B cell (primary cell): ENCODE measurements at regions not wholly inside any gene's neighbourhood (a gene's known extent, or its start where the extent isn't known, plus 50 kb on each side); places are given as distances from the start of the nearest gene placed in this dataset.

Experiments used
- ATAC-seq: fragments of 200-7000 bp; cut with Tn5 transposase; one replicate; pipeline ENCODE4 v1.10.0; 2021; ENCODE audit warnings: low read depth, mild to moderate bottlenecking, moderate number of reproducible peaks, moderate library complexity
- CTCF ChIA-PET: fragments of 350-600 bp; sonication (Branson Sonifier 250); formaldehyde crosslinking; loops from one replicate; lab custom pipeline; 2021; ENCODE audit warnings: antibody characterized with exemption, inconsistent platforms; lab: Charles Lee
- POLR2A ChIA-PET: fragments of 350-600 bp; sonication (Branson Sonifier 250); formaldehyde crosslinking; loops from one replicate; lab custom pipeline; 2021; ENCODE audit warnings: antibody characterized with exemption; lab: Charles Lee
- DNase-seq: peaks from one replicate; pipeline ENCODE4 v3.0.0; 2013
- H2AFZ ChIP-seq: 2 replicates; pipeline ENCODE4 v1.6.1; 2012; ENCODE audit warnings: mild to moderate bottlenecking, low read depth, low read length; ENCODE audit not compliant: insufficient read depth, poor library complexity, severe bottlenecking
- H3K27ac ChIP-seq, 2 donors: 1 replicate in 1 of 2; 2 replicates in 1 of 2; pipeline ENCODE4 v1.5.1; 2012 to 2013; ENCODE audit warnings: low read length in 2 of 2, mild to moderate bottlenecking in 2 of 2, moderate library complexity in 1 of 2
- H3K27me3 ChIP-seq, 4 experiments: fragments of 200-600 bp in 1 of 4; sonication (generic) in 1 of 4; replicated peaks in 1 of 4; 1 replicate in 2 of 4; 2 replicates in 2 of 4; pipeline versions ENCODE4 v1.6.1 to v1.7.0; 2013 to 2016; ENCODE audit warnings: low read length in 3 of 4, mild to moderate bottlenecking in 2 of 4, mixed read lengths in 1 of 4, moderate library complexity in 1 of 4; ENCODE audit not compliant: insufficient read depth in 4 of 4, control insufficient read depth in 3 of 4; ENCODE audit errors: control extremely low read depth in 1 of 4
- H3K36me3 ChIP-seq, 2 experiments: replicated peaks in 1 of 2; 1 replicate in 1 of 2; 2 replicates in 1 of 2; pipeline versions ENCODE4 v1.6.1 to v1.7.1; 2013; ENCODE audit warnings: low read length in 1 of 2; ENCODE audit not compliant: insufficient read depth in 2 of 2, control insufficient read depth in 1 of 2; ENCODE audit errors: control extremely low read depth in 1 of 2, extremely low read depth in 1 of 2
- H3K4me1 ChIP-seq, 2 donors: fragments of 200-600 bp in 1 of 2; sonication (generic) in 1 of 2; 1 replicate in 1 of 2; 2 replicates in 1 of 2; pipeline versions ENCODE4 v1.5.1 to v1.6.1; 2013 to 2017; ENCODE audit warnings: low read length in 2 of 2; ENCODE audit not compliant: control insufficient read depth in 2 of 2, insufficient read depth in 2 of 2
- H3K4me2 ChIP-seq: replicated peaks from 2 replicates; pipeline ENCODE3; 2012; ENCODE audit warnings: mild to moderate bottlenecking, low read depth, low read length; ENCODE audit not compliant: poor library complexity, severe bottlenecking
- H3K4me3 ChIP-seq, 5 experiments: fragments of 200-600 bp in 1 of 5; sonication (generic) in 1 of 5; 1 replicate in 3 of 5; 2 replicates in 2 of 5; pipeline versions ENCODE4 v1.5.1 to v1.7.0; 2011 to 2016; ENCODE audit warnings: low read length in 4 of 5, mild to moderate bottlenecking in 4 of 5, low read depth in 2 of 5, control low read depth in 1 of 5, moderate library complexity in 1 of 5; ENCODE audit not compliant: insufficient read depth in 1 of 5; ENCODE audit errors: control extremely low read depth in 1 of 5, extremely low read depth in 1 of 5
- H3K79me2 ChIP-seq: fragments of 200-600 bp; sonication (generic); one replicate; pipeline ENCODE4 v1.6.0; 2016; ENCODE audit warnings: low read length; ENCODE audit not compliant: control insufficient read depth, insufficient read depth
- H3K9ac ChIP-seq: fragments of 200-600 bp; sonication (generic); 2 replicates; pipeline ENCODE4 v1.6.1; 2017; ENCODE audit warnings: mild to moderate bottlenecking, low read length, moderate library complexity
- H3K9me3 ChIP-seq, 3 donors: one replicate each; pipeline versions ENCODE4 v1.6.1 to v1.7.1; 2013; ENCODE audit warnings: low read length in 2 of 3; ENCODE audit not compliant: control insufficient read depth in 2 of 3, insufficient read depth in 1 of 3; ENCODE audit errors: control extremely low read depth in 1 of 3
- H4K20me1 ChIP-seq: 2 replicates; pipeline ENCODE4 v1.6.0; 2012; ENCODE audit warnings: mild to moderate bottlenecking, low read length; ENCODE audit not compliant: insufficient read depth, control insufficient read depth, poor library complexity, severe bottlenecking
- H3K27ac Mint-ChIP-seq: one replicate; pipeline ENCODE4 v1.8.0; 2021; ENCODE audit warnings: mixed read lengths
- H3K27me3 Mint-ChIP-seq: one replicate; pipeline ENCODE4 v1.8.0; 2021; ENCODE audit warnings: mixed read lengths
- H3K4me1 Mint-ChIP-seq: one replicate; pipeline ENCODE4 v1.8.0; 2021; ENCODE audit warnings: mixed read lengths
- H3K4me3 Mint-ChIP-seq: one replicate; pipeline ENCODE4 v1.8.0; 2021; ENCODE audit warnings: mixed read lengths
- H3K9me3 Mint-ChIP-seq: one replicate; pipeline ENCODE4 v1.8.0; 2022; ENCODE audit warnings: mixed read lengths; ENCODE audit not compliant: insufficient read depth
- EZH2 ChIP-seq: IDR thresholded peaks from 2 replicates; pipeline ENCODE4 v1.6.1; 2012; ENCODE audit warnings: borderline replicate concordance, low read depth, mild to moderate bottlenecking, moderate library complexity, low read length; ENCODE audit not compliant: insufficient read depth, poor library complexity, severe bottlenecking
- WGBS: methylation state at CpG from one replicate; pipeline ENCODE4 v1.1.5; 2013; ENCODE audit warnings: missing lambda C conversion rate; ENCODE audit not compliant: insufficient coverage; 5-methylcytosine and 5-hydroxymethylcytosine counted together
- intact Hi-C: fragments of 100-400 bp; cut with micrococcal nuclease; formaldehyde crosslinking; loops from one replicate; pipeline ENCODE4 v1.10.0; 2022
- TF ChIP-seq, protein P1 (sequence below): fragments of 200-600 bp; IDR thresholded peaks from one replicate; pipeline ENCODE4 v1.8.0; 2022; ENCODE audit warnings: antibody characterized with exemption, mild to moderate bottlenecking

- H3K27me3 Mint-ChIP-seq: no peaks in the 10 kb centered on the region
- Histone ChIP-seq H3K4me3 (no peak overlapping the region), H3K4me2 (no peak overlapping the region), H3K9ac (no peak overlapping the region), H4K20me1 (no peaks in the 10 kb centered on the region), H3K9me3 (peaks cover 0 to 34% (median 0%) of the 10 kb centered on the region in 3 donors), H3K4me1 (no peaks in the 10 kb centered on the region), H2AFZ (no peak overlapping the region), H3K27ac (no peak overlapping the region), H3K79me2 (no peaks in the 10 kb centered on the region), H3K27me3 (no peaks in the 10 kb centered on the region), H3K36me3 (no peaks in the 10 kb centered on the region)
- ChIA-PET CTCF (no interaction called here), POLR2A (no interaction called here)
- TF ChIP-seq, protein P1, sequence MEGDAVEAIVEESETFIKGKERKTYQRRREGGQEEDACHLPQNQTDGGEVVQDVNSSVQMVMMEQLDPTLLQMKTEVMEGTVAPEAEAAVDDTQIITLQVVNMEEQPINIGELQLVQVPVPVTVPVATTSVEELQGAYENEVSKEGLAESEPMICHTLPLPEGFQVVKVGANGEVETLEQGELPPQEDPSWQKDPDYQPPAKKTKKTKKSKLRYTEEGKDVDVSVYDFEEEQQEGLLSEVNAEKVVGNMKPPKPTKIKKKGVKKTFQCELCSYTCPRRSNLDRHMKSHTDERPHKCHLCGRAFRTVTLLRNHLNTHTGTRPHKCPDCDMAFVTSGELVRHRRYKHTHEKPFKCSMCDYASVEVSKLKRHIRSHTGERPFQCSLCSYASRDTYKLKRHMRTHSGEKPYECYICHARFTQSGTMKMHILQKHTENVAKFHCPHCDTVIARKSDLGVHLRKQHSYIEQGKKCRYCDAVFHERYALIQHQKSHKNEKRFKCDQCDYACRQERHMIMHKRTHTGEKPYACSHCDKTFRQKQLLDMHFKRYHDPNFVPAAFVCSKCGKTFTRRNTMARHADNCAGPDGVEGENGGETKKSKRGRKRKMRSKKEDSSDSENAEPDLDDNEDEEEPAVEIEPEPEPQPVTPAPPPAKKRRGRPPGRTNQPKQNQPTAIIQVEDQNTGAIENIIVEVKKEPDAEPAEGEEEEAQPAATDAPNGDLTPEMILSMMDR: no peak
- ATAC-seq (no peak), DNase-seq (no peak)
- WGBS: 38% methylated on average over 3 of the region's 4 CpGs
- H3K27ac Mint-ChIP-seq: no peak overlapping the region
- no peaks in the 10 kb centered on the region for H3K4me1 Mint-ChIP-seq
- peaks cover 2% of the 10 kb centered on the region for H3K9me3 Mint-ChIP-seq
- intact Hi-C loops: no loop called here
- H3K4me3 Mint-ChIP-seq: no peak overlapping the region
Observed at GRCh38 chr18:78244779-78245178, 734.8 kb upstream of the SALL3 start.

GRCh38 chr18:78245451-78245850 lies 734.2 kb upstream of the SALL3 start:
- Mint-ChIP-seq H3K4me1 (no peaks in the 10 kb centered on the region), H3K27me3 (no peaks in the 10 kb centered on the region), H3K4me3 (no peak overlapping the region), H3K27ac (no peak overlapping the region), H3K9me3 (peaks cover 2% of the 10 kb centered on the region)
- no peaks in the 10 kb centered on the region for H3K27me3 ChIP-seq
- no peaks in the 10 kb centered on the region for H4K20me1 ChIP-seq
- ChIA-PET CTCF (no interaction called here), POLR2A (no interaction called here)
- H3K4me2 ChIP-seq: no peak overlapping the region
- no peak for DNase-seq
- 93% methylated on average over 7 of the region's 9 CpGs for WGBS
- H3K9ac ChIP-seq: no peak overlapping the region
- TF ChIP-seq EZH2: no peak
- TF ChIP-seq, protein P1: no peak
- ATAC-seq: no peak
- H3K79me2 ChIP-seq: no peaks in the 10 kb centered on the region
- no peaks in the 10 kb centered on the region for H3K36me3 ChIP-seq
- H3K27ac ChIP-seq: no peak overlapping the region
- no peak overlapping the region for H2AFZ ChIP-seq
- H3K4me3 ChIP-seq: no peak overlapping the region
- no peaks in the 10 kb centered on the region for H3K4me1 ChIP-seq
- intact Hi-C loops: no loop called here
- peaks cover 0 to 34% (median 0%) of the 10 kb centered on the region in 3 donors for H3K9me3 ChIP-seq
